Small intestine (tissue), 7 donors: ENCODE measurements at regions not wholly inside any gene's neighbourhood (a gene's known extent, or its start where the extent isn't known, plus 50 kb on each side); places are given as distances from the start of the nearest gene placed in this dataset.
A peak's percentile ranks its signal among the peaks of the same experiment; 100 is the strongest.

Experiments
- DNase-seq, 2 donors: peaks; one replicate each; pipeline versions ENCODE4 v3.0.0 to v3.0.0-alpha.2; 2013
- FAIRE-seq: peaks from 2 replicates; lab custom pipeline; 2012; peaks lifted over from hg19 to GRCh38; lab: Jason Lieb, UNC
- H3K27ac ChIP-seq, 3 donors: one replicate each; pipeline ENCODE4 v1.5.1; 2013; ENCODE audit warnings: low read length in 2 of 3, mild to moderate bottlenecking in 2 of 3, control low read depth in 1 of 3, inconsistent platforms in 1 of 3, low read depth in 1 of 3, moderate library complexity in 1 of 3
- H3K27me3 ChIP-seq, 3 donors: one replicate each; pipeline ENCODE4 v1.6.1; 2013; ENCODE audit warnings: low read length in 3 of 3, inconsistent platforms in 1 of 3; ENCODE audit not compliant: control insufficient read depth in 3 of 3, insufficient read depth in 3 of 3
- H3K36me3 ChIP-seq, 3 donors: one replicate each; pipeline ENCODE4 v1.6.1; 2013; ENCODE audit warnings: low read length in 3 of 3, inconsistent platforms in 1 of 3, low read depth in 1 of 3, mild to moderate bottlenecking in 1 of 3, moderate library complexity in 1 of 3; ENCODE audit not compliant: control insufficient read depth in 3 of 3, insufficient read depth in 2 of 3
- H3K4me1 ChIP-seq, 3 donors: one replicate each; pipeline ENCODE4 v1.6.1; 2013; ENCODE audit warnings: low read length in 2 of 3, inconsistent platforms in 1 of 3, low read depth in 1 of 3, mild to moderate bottlenecking in 1 of 3, moderate library complexity in 1 of 3; ENCODE audit not compliant: control insufficient read depth in 3 of 3, insufficient read depth in 2 of 3
- H3K4me3 ChIP-seq, 3 donors: one replicate each; pipeline ENCODE4 v1.5.1; 2013; ENCODE audit warnings: low read length in 3 of 3, control low read depth in 1 of 3, inconsistent platforms in 1 of 3, low read depth in 1 of 3, mild to moderate bottlenecking in 1 of 3, moderate library complexity in 1 of 3
- H3K9me3 ChIP-seq, 2 donors: one replicate each; pipeline ENCODE4 v1.6.1; 2013; ENCODE audit warnings: low read depth in 1 of 2, low read length in 1 of 2; ENCODE audit not compliant: control insufficient read depth in 2 of 2, insufficient read depth in 1 of 2
- WGBS, 3 donors: extraction: QIAGEN DNeasy Blood & Tissue Kit; methylation state at CpG; one replicate each; pipeline ENCODE4 v1.1.7; 2013; 5-methylcytosine and 5-hydroxymethylcytosine counted together
- donor health status: healthy with polysubstance abuse.
- donor health status: control.
- donor health status: control.
- donor health status: Bipolar disorder and iron deficiency.
- donor health status: healthy.

- DNase-seq (no peak), FAIRE-seq (no peak)
- 76 to 80% (median 79%) methylated on average over 3 of the region's 3 CpGs for WGBS, 3 donors
Measured at GRCh38 chr1:25113086-25113485, 119.2 kb downstream of the SYF2 start.

GRCh38 chr1:25112400-25112799 is 119.9 kb downstream of the SYF2 start:
- DNase-seq = no peak
- Histone ChIP-seq H3K4me3 (no peak overlapping the region), H3K36me3 (no peaks in the 10 kb centered on the region), H3K4me1 (no peaks in the 10 kb centered on the region), H3K27me3 (peaks cover 0 to 4% (median under 1%) of the 10 kb centered on the region in 3 donors), H3K27ac (no peak overlapping the region), H3K9me3 (peaks cover 0 to 12% of the 10 kb centered on the region in 2 donors)
- no peak for FAIRE-seq
- WGBS, 3 donors = 65 to 79% (median 75%) methylated on average over 6 of the region's 6 CpGs

More at GRCh38 chr1:25113086-25113485, 119.2 kb downstream of the SYF2 start:
- Histone ChIP-seq H3K4me3 (no peak overlapping the region), H3K27ac (no peak overlapping the region), H3K9me3 (peaks cover 0 to 14% of the 10 kb centered on the region in 2 donors), H3K4me1 (no peaks in the 10 kb centered on the region), H3K27me3 (peaks cover 0 to 4% (median 0%) of the 10 kb centered on the region in 3 donors), H3K36me3 (no peaks in the 10 kb centered on the region)

GRCh38 chr1:25111706-25112105 is 120.6 kb downstream of the SYF2 start:
- no peaks in the 10 kb centered on the region for H3K36me3 ChIP-seq
- H3K9me3 ChIP-seq = peaks cover 0 to 7% of the 10 kb centered on the region in 2 donors
- H3K4me1 ChIP-seq = no peaks in the 10 kb centered on the region
- WGBS, 3 donors = 65 to 85% (median 81%) methylated on average over 7 of the region's 7 CpGs
- no peak overlapping the region for H3K4me3 ChIP-seq
- no peak overlapping the region for H3K27ac ChIP-seq
- peaks cover 0 to 4% (median 3%) of the 10 kb centered on the region in 3 donors for H3K27me3 ChIP-seq
- FAIRE-seq = no peak
- no peak for DNase-seq

- no peak overlapping the region for H3K27ac ChIP-seq
- H3K27me3 ChIP-seq = peaks cover 0 to 6% (median 4%) of the 10 kb centered on the region in 3 donors
- no peaks in the 10 kb centered on the region for H3K36me3 ChIP-seq
- DNase-seq = no peak
- H3K9me3 ChIP-seq = peaks cover 0 to 7% of the 10 kb centered on the region in 2 donors
- H3K4me1 ChIP-seq = no peaks in the 10 kb centered on the region
- WGBS, 3 donors = 87 to 98% (median 92%) methylated on average over 7 of the region's 7 CpGs
- H3K4me3 ChIP-seq = no peak overlapping the region
- FAIRE-seq = no peak
Measured at GRCh38 chr1:25110485-25110884, 121.8 kb downstream of the SYF2 start.

- no peak overlapping the region for H3K27ac ChIP-seq
- no peaks in the 10 kb centered on the region for H3K4me1 ChIP-seq
- no peak overlapping the region for H3K4me3 ChIP-seq
- FAIRE-seq = no peak
- peaks cover 0 to 7% of the 10 kb centered on the region in 2 donors for H3K9me3 ChIP-seq
- no peaks in the 10 kb centered on the region for H3K36me3 ChIP-seq
- 84 to 90% (median 90%) methylated on average over 5 of the region's 5 CpGs for WGBS, 3 donors
- peaks cover 0 to 6% (median 4%) of the 10 kb centered on the region in 3 donors for H3K27me3 ChIP-seq
- no peak for DNase-seq
Measured at GRCh38 chr1:25110036-25110435, 122.3 kb downstream of the SYF2 start.

GRCh38 chr1:25109531-25109951 is 122.8 kb downstream of the SYF2 start:
- H3K36me3 ChIP-seq = no peaks in the 10 kb centered on the region
- WGBS, 3 donors = 93 to 96% (median 96%) methylated on average over 2 of the region's 2 CpGs

GRCh38 chr1:25107643-25108010 is 124.7 kb downstream of the SYF2 start:
- Histone ChIP-seq H3K4me3 (no peak overlapping the region), H3K36me3 (no peaks in the 10 kb centered on the region), H3K27me3 (peaks cover 0 to 4% (median 4%) of the 10 kb centered on the region in 3 donors), H3K4me1 (no peaks in the 10 kb centered on the region), H3K9me3 (peaks cover 0 to 7% of the 10 kb centered on the region in 2 donors), H3K27ac (no peak overlapping the region)
- DNase-seq (no peak), FAIRE-seq (no peak)
- 79 to 88% (median 84%) methylated on average over 9 of the region's 9 CpGs for WGBS, 3 donors

More at GRCh38 chr1:25109531-25109951, 122.8 kb downstream of the SYF2 start:
- H3K27me3 ChIP-seq = peaks cover 0 to 6% (median 4%) of the 10 kb centered on the region in 3 donors
- no peak for FAIRE-seq
- H3K4me1 ChIP-seq = no peaks in the 10 kb centered on the region
- peaks cover 0 to 7% of the 10 kb centered on the region in 2 donors for H3K9me3 ChIP-seq
- no peak overlapping the region for H3K27ac ChIP-seq
- H3K4me3 ChIP-seq = no peak overlapping the region
- no peak for DNase-seq

GRCh38 chr1:25106976-25107642 is 125.2 kb downstream of the SYF2 start:
- FAIRE-seq (no peak), DNase-seq (peak in 1 of 2 donors; percentile 87)
- Histone ChIP-seq H3K4me1 (no peaks in the 10 kb centered on the region), H3K27me3 (peaks cover 0 to 4% (median 4%) of the 10 kb centered on the region in 3 donors), H3K9me3 (peaks cover 0 to 7% of the 10 kb centered on the region in 2 donors), H3K36me3 (no peaks in the 10 kb centered on the region), H3K4me3 (no peak overlapping the region), H3K27ac (no peak overlapping the region)
- 29 to 76% (median 49%) methylated on average over 20 of the region's 20 CpGs for WGBS, 3 donors
